ENCODE measurements at regions not wholly inside any gene's neighbourhood (a gene's known extent, or its start where the extent isn't known, plus 50 kb on each side); places are given as distances from the start of the nearest gene placed in this dataset.

DNA sequence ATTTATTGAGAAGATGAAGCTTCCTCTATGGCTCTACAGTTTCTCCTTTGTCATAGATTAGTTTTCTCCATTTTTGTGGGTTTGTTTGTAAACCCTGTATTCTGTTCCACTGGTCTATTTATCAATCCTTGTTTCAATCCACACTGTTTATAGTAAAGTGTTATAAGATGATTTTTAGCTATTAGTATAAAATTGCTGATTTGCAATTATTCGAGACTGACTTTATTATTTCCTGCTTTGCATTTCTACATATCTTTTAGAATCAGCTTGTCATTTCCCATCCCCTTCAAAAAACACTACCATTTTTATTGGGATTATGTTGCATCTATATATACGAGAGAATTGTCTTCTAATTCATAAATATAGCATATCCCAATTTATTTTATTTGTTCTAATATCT, 325.9 kb upstream of the EPHA7 start:
- Histone ChIP-seq H3K4me3 (ENCODE audit: low read length) (no peak overlapping the region), H3K27ac (ENCODE audit: low read depth, low read length) (no peak overlapping the region), H3K27me3 (ENCODE audit: control insufficient read depth, insufficient read depth, low read length) (no peaks in the 10 kb centered on the region), H3K36me3 (ENCODE audit: control insufficient read depth, insufficient read depth, low read length) (no peaks in the 10 kb centered on the region), H3K9ac (ENCODE audit: low read length) (no peak overlapping the region), H3K4me1 (ENCODE audit: control insufficient read depth, insufficient read depth, low read length) (no peaks in the 10 kb centered on the region)

DNA sequence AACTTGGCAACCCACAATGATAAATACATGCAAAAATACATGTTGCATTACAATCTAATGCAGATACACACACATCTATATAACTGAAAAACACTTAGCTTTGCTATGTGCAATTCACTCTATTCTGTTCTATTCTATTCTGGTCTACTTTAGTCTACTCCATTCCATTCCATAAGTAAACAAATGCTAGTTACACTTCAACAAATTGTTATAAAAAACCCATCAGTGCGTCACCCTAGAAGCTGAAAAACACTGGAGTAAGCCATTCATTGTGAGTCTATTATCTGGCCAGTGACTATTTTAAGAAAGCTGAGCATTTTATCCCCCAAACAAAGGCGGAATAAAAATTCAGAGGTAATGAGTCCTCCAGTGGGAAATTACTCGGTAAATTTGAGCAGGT, 315.7 kb upstream of the EPHA7 start:
- no peak overlapping the region for H3K4me3 ChIP-seq (ENCODE audit: low read length)

DNA sequence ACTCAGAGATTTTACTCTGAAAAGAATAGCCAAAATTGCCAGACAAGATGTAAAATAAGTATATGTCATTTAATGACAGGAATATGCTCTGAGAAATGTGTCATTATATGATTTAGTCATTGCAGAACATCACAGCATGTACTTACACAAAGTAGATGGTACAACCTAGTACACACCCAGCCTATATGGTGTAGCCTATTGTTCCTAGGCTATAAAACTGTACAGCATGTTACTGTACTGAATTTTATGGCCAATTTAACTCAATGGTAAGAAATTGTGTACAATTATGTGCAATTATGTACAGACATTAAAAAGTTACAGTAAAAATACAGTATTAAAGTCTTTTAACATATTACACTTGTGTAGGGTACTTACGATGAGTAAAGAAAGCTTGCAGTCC, 311.9 kb upstream of the EPHA7 start:
- H3K27ac ChIP-seq (ENCODE audit: low read depth, low read length) = no peak overlapping the region
- H3K4me1 ChIP-seq (ENCODE audit: control insufficient read depth, insufficient read depth, low read length) = no peaks in the 10 kb centered on the region
- no peaks in the 10 kb centered on the region for H3K27me3 ChIP-seq (ENCODE audit: control insufficient read depth, insufficient read depth, low read length)
- H3K4me3 ChIP-seq (ENCODE audit: low read length) = no peak overlapping the region
- H3K36me3 ChIP-seq (ENCODE audit: control insufficient read depth, insufficient read depth, low read length) = no peaks in the 10 kb centered on the region
- no peak overlapping the region for H3K9ac ChIP-seq (ENCODE audit: low read length)

More for the DNA sequence above, 315.7 kb upstream of the EPHA7 start:
- H3K27ac ChIP-seq (ENCODE audit: low read depth, low read length) = no peak overlapping the region
- H3K27me3 ChIP-seq (ENCODE audit: control insufficient read depth, insufficient read depth, low read length) = no peaks in the 10 kb centered on the region
- H3K9ac ChIP-seq (ENCODE audit: low read length) = no peak overlapping the region
- H3K4me1 ChIP-seq (ENCODE audit: control insufficient read depth, insufficient read depth, low read length) = no peaks in the 10 kb centered on the region
- no peaks in the 10 kb centered on the region for H3K36me3 ChIP-seq (ENCODE audit: control insufficient read depth, insufficient read depth, low read length)

DNA sequence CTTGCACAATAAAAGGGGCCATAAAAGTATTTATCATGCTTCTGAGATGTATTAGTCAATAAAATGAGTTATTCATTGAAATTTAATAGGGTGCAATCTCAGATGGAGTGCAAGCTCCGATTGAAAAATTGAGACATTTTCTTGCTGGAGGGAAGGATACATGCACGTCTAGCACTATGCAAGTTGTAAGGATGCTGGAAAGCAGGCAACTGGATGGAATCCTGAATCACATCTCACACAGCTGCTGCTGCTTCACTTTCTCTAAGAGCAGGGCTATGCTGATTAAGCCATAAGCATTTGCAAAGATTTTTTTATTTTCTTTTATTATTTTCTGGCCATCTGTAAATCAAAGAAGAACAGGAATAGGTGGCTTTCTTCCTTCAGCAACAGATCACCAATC, 308.8 kb upstream of the EPHA7 start:
- no peaks in the 10 kb centered on the region for H3K27me3 ChIP-seq (ENCODE audit: control insufficient read depth, insufficient read depth, low read length)

DNA sequence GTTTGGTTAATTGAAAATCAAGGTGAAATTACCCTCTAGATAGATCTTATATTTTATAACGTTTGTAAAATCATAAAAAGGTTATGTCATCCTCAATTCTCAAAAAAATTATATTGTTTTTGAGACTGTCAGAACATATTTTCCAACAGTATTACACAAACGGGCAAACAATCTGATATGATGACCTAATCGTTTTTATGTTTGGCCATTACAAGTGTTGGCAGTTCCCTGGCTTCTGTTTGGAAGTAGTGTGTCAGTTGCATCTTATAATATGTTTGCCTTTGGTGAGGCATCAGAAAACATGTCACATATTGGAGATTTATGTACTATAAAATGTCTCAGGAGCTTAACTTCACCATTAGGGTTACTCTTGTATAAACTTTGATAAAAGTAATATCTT, 308.1 kb upstream of the EPHA7 start:
- no peak overlapping the region for H3K9ac ChIP-seq (ENCODE audit: low read length)

More for the DNA sequence above, 308.8 kb upstream of the EPHA7 start:
- H3K36me3 ChIP-seq (ENCODE audit: control insufficient read depth, insufficient read depth, low read length) = no peaks in the 10 kb centered on the region
- no peaks in the 10 kb centered on the region for H3K4me1 ChIP-seq (ENCODE audit: control insufficient read depth, insufficient read depth, low read length)
- no peak overlapping the region for H3K27ac ChIP-seq (ENCODE audit: low read depth, low read length)
- H3K4me3 ChIP-seq (ENCODE audit: low read length) = no peak overlapping the region
- H3K9ac ChIP-seq (ENCODE audit: low read length) = no peak overlapping the region

DNA sequence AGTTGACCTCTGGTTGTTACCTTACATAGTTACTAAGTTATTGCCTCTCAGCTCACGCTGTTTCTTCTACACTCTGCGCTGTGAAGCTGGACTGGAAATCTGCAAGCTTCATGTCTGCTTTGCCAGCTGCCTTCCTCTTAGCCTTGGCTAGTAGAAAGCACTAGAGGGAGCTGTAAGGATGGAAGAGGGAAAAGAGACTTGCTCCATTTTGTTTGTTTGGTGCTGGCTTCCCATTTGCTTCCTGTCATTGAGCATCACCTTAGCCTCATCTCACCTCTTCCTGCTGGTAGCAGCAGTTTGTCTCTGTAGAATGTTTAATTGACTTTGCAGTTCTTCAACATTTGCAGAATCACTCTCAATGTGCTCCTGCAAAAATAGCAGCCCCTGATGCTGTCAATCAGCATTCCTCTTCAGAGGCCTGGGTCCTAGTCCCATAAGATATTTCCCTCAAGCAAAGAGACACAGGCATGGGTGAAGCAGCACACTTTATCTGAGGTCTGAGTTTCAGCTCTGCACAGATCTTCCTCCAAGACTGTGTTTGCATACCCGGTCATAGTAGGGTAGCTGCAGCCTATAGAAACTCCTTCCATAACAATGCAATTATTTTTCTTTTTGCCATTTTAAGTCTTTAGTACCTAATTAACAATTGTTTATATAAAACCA, 302.2 kb upstream of the EPHA7 start:
- Histone ChIP-seq H3K27ac (ENCODE audit: low read depth, low read length) (no peak overlapping the region), H3K36me3 (ENCODE audit: control insufficient read depth, insufficient read depth, low read length) (no peaks in the 10 kb centered on the region), H3K9ac (ENCODE audit: low read length) (no peak overlapping the region), H3K4me1 (ENCODE audit: control insufficient read depth, insufficient read depth, low read length) (no peaks in the 10 kb centered on the region), H3K4me3 (ENCODE audit: low read length) (no peak overlapping the region), H3K27me3 (ENCODE audit: control insufficient read depth, insufficient read depth, low read length) (no peaks in the 10 kb centered on the region)

More for the DNA sequence above, 308.1 kb upstream of the EPHA7 start:
- H3K4me1 ChIP-seq (ENCODE audit: control insufficient read depth, insufficient read depth, low read length) = no peaks in the 10 kb centered on the region
- H3K27me3 ChIP-seq (ENCODE audit: control insufficient read depth, insufficient read depth, low read length) = no peaks in the 10 kb centered on the region
- H3K27ac ChIP-seq (ENCODE audit: low read depth, low read length) = no peak overlapping the region
- no peaks in the 10 kb centered on the region for H3K36me3 ChIP-seq (ENCODE audit: control insufficient read depth, insufficient read depth, low read length)
- no peak overlapping the region for H3K4me3 ChIP-seq (ENCODE audit: low read length)

DNA sequence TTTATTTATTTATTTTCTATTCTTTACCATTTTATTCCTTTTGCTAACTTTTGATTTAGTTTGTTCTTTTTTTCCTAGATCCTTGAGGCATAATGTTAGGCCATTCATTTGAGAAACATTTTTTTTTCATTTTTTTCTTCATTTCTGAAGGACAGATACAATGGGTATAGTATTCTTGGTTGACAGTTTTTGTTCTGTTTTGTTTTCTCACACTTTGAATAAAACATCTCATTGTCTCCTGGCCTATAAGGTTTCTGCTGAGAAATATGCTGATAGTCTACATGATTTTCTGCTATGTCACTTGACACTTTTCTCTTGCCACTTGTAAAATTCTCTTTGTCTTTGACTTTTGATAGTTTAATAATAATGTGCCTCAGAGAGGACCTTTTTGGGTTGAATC, 294.6 kb upstream of the EPHA7 start:
- H3K36me3 ChIP-seq (ENCODE audit: control insufficient read depth, insufficient read depth, low read length) = no peaks in the 10 kb centered on the region
- H3K4me1 ChIP-seq (ENCODE audit: control insufficient read depth, insufficient read depth, low read length) = no peaks in the 10 kb centered on the region
- H3K27me3 ChIP-seq (ENCODE audit: control insufficient read depth, insufficient read depth, low read length) = no peaks in the 10 kb centered on the region
- no peak overlapping the region for H3K27ac ChIP-seq (ENCODE audit: low read depth, low read length)
- no peak overlapping the region for H3K9ac ChIP-seq (ENCODE audit: low read length)
- H3K4me3 ChIP-seq (ENCODE audit: low read length) = no peak overlapping the region

DNA sequence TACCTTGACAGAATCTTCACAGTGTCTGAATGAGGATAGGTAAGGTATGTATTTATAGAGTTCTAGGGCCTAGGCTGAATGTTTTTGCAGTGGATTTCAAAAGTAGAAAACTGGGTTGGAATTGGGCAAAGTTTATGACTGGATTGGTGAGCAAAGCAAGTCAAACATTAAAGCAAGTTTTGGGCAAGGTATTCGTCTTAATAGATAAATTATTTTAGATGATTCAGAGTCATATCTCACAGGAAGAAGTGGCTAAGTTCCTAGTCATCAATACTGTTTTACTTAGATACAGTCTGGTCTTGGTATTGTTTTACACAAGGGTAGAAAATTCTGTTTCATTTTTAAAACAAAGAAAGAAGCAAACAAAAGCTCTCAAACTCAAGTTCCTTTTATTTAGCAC, 284.1 kb upstream of the EPHA7 start:
- H3K9ac ChIP-seq (ENCODE audit: low read length) = no peak overlapping the region
- no peaks in the 10 kb centered on the region for H3K27me3 ChIP-seq (ENCODE audit: control insufficient read depth, insufficient read depth, low read length)
- no peaks in the 10 kb centered on the region for H3K4me1 ChIP-seq (ENCODE audit: control insufficient read depth, insufficient read depth, low read length)
- no peak overlapping the region for H3K4me3 ChIP-seq (ENCODE audit: low read length)
- no peak overlapping the region for H3K27ac ChIP-seq (ENCODE audit: low read depth, low read length)
- H3K36me3 ChIP-seq (ENCODE audit: control insufficient read depth, insufficient read depth, low read length) = no peaks in the 10 kb centered on the region

DNA sequence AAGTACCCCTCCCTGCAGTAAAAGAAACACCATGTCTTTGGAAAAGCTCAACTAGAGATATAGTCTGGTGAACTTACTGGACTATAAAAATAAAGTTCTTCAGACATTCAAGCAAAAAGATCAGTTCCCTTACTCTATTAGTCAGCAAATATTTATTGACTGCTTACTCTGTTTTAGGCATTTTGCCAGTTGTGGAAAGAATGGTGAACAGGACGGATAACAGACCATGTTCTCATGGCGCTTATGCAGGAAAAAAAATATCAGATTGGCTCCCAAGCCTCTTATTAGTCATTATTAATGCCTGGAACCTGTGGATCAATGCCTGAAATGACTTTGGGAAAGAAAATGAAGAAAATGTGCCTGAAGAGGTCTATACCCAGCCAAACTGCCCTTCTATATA, 282.2 kb upstream of the EPHA7 start:
- Histone ChIP-seq H3K27ac (ENCODE audit: low read depth, low read length) (no peak overlapping the region), H3K36me3 (ENCODE audit: control insufficient read depth, insufficient read depth, low read length) (no peaks in the 10 kb centered on the region), H3K9ac (ENCODE audit: low read length) (no peak overlapping the region), H3K4me1 (ENCODE audit: control insufficient read depth, insufficient read depth, low read length) (no peaks in the 10 kb centered on the region), H3K27me3 (ENCODE audit: control insufficient read depth, insufficient read depth, low read length) (no peaks in the 10 kb centered on the region), H3K4me3 (ENCODE audit: low read length) (no peak overlapping the region)

DNA sequence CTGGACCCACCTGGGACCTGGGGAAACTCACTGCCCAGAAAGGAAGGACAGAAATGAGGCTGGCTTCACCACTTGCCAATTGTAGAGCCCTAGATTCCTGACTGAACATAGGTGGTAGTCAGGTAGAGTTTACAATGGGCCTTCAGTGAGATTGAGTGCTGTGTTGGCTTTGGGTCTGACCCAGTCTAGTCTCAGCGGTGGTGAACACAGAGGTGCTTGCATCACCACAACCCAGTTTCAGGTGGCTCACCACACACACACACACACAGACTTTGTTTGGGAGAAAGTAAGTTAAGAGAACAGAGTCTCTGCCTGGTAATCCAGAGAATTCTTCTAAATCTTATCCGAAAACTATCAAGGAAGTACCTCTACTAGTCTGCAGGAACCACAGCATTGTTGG, 266.1 kb upstream of the EPHA7 start:
- H3K4me3 ChIP-seq (ENCODE audit: low read length) = no peak overlapping the region
- H3K4me1 ChIP-seq (ENCODE audit: control insufficient read depth, insufficient read depth, low read length) = no peaks in the 10 kb centered on the region
- no peak overlapping the region for H3K9ac ChIP-seq (ENCODE audit: low read length)
- no peaks in the 10 kb centered on the region for H3K27me3 ChIP-seq (ENCODE audit: control insufficient read depth, insufficient read depth, low read length)
- H3K27ac ChIP-seq (ENCODE audit: low read depth, low read length) = no peak overlapping the region
- no peaks in the 10 kb centered on the region for H3K36me3 ChIP-seq (ENCODE audit: control insufficient read depth, insufficient read depth, low read length)

DNA sequence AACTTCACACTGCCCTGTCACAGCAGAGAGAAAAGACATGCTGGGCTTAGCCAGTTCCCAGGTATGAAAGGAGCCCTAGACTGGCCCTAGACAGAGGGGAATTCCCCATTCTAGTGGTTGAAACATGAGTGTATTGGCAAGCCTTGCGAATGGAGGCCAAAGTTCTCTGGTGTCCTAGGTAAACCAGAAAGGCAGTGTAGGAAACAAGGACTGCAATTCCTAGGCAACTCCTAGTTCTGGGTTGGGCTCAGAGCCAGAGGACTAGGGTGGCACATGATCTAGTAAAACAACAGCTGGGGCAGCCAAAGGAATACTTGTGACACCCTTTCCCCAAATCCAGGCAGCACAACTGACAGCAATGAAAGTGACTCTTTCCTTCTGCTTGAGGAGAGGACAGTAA, 265.0 kb upstream of the EPHA7 start:
- H3K9ac ChIP-seq (ENCODE audit: low read length) = no peak overlapping the region
- H3K27ac ChIP-seq (ENCODE audit: low read depth, low read length) = no peak overlapping the region
- H3K4me1 ChIP-seq (ENCODE audit: control insufficient read depth, insufficient read depth, low read length) = no peaks in the 10 kb centered on the region
- no peak overlapping the region for H3K4me3 ChIP-seq (ENCODE audit: low read length)
- H3K27me3 ChIP-seq (ENCODE audit: control insufficient read depth, insufficient read depth, low read length) = no peaks in the 10 kb centered on the region
- no peaks in the 10 kb centered on the region for H3K36me3 ChIP-seq (ENCODE audit: control insufficient read depth, insufficient read depth, low read length)

DNA sequence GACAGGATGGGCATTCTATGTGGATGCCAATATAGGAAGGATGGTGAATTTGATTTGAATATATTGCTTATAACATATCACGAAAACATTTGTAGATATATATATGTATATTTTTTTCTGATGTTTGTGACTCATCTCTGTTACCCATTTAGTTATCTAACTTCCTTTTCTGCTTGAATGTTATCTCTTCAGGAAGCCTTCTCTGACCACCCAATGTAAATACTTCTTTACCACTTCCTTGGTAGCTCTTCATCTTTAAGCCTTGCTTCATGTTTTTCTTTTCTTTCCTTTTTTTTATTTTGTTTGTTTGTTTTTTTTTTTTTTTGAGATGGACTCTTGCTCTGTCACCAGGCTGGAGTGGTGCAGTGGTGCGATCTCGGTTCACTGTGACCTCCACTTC, 260.5 kb upstream of the EPHA7 start:
- Histone ChIP-seq H3K4me3 (ENCODE audit: low read length) (no peak overlapping the region), H3K27ac (ENCODE audit: low read depth, low read length) (no peak overlapping the region), H3K27me3 (ENCODE audit: control insufficient read depth, insufficient read depth, low read length) (no peaks in the 10 kb centered on the region), H3K9ac (ENCODE audit: low read length) (no peak overlapping the region), H3K36me3 (ENCODE audit: control insufficient read depth, insufficient read depth, low read length) (no peaks in the 10 kb centered on the region), H3K4me1 (ENCODE audit: control insufficient read depth, insufficient read depth, low read length) (no peaks in the 10 kb centered on the region)

DNA sequence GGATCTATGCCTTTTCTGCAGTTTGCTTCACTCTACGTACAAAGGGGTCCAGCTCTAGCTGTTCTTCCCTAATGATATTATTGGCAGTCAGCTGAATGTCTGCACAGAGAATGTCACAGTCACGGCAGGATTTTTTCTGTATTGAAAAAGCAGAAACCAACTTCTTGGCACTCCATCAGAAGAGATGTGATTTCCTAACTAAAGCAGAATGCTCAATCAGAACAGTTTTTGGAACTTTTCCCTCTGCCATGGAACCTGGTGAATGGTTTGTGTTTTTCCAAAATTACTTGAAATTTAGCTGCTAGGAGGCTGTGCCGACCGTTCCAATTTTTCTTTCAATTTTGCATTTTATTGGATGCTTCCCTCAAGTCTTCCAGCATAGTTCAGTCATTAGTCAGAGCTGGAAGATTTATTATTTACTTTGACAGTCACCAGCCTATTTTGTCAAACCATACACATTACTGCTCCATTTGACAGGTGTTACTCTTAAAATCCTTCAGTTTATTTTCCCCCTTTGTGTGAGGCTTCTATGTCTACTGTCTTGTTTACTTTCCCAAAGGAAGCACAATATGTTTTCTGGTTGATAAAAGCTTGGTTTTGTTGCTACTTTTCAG, 259.6 kb upstream of the EPHA7 start:
- H3K36me3 ChIP-seq (ENCODE audit: control insufficient read depth, insufficient read depth, low read length) = no peaks in the 10 kb centered on the region
- no peaks in the 10 kb centered on the region for H3K27me3 ChIP-seq (ENCODE audit: control insufficient read depth, insufficient read depth, low read length)
- no peak overlapping the region for H3K27ac ChIP-seq (ENCODE audit: low read depth, low read length)
- no peaks in the 10 kb centered on the region for H3K4me1 ChIP-seq (ENCODE audit: control insufficient read depth, insufficient read depth, low read length)
- H3K9ac ChIP-seq (ENCODE audit: low read length) = no peak overlapping the region
- no peak overlapping the region for H3K4me3 ChIP-seq (ENCODE audit: low read length)
